Tibial artery (tissue), 4 donors: ENCODE measurements at regions not wholly inside any gene's neighbourhood (a gene's known extent, or its start where the extent isn't known, plus 50 kb on each side); places are given as distances from the start of the nearest gene placed in this dataset.
A peak's percentile ranks its signal among the peaks of the same experiment; 100 is the strongest.

Experiments used
- DNase-seq, 2 donors: peaks; one replicate each; pipeline ENCODE4 v3.0.0-alpha.2; 2019
- H3K27ac ChIP-seq, 2 donors: fragments of 200-600 bp; sonication (generic) in 1 of 2; 1 replicate in 1 of 2; 2 replicates in 1 of 2; pipeline ENCODE4 v1.5.1; 2018 to 2019; ENCODE audit warnings: mild to moderate bottlenecking in 1 of 2
- H3K27me3 ChIP-seq, 2 donors: fragments of 200-600 bp; sonication (generic) in 1 of 2; one replicate each; pipeline versions ENCODE4 v1.5.1 to v1.6.0; 2016 to 2019
- H3K36me3 ChIP-seq, 3 donors: fragments of 200-600 bp; sonication (generic) in 2 of 3; one replicate each; pipeline ENCODE4 v1.5.1; 2016 to 2019; ENCODE audit warnings: mild to moderate bottlenecking in 2 of 3
- H3K4me1 ChIP-seq, 4 donors: fragments of 200-600 bp; sonication (generic) in 2 of 4; 1 replicate in 3 of 4; 2 replicates in 1 of 4; pipeline ENCODE4 v1.5.1; 2016 to 2019
- H3K4me3 ChIP-seq, 2 donors: fragments of 200-600 bp; sonication (generic) in 1 of 2; 1 replicate in 1 of 2; 2 replicates in 1 of 2; pipeline ENCODE4 v1.5.1; 2018 to 2019; ENCODE audit warnings: mild to moderate bottlenecking in 2 of 2
- H3K9me3 ChIP-seq, 3 donors: fragments of 200-600 bp; sonication (generic) in 1 of 3; one replicate each; pipeline ENCODE4 v1.5.1; 2016 to 2019
- CTCF ChIP-seq, 2 experiments: fragments of 200-600 bp in 1 of 2; fragments of 450-650 bp in 1 of 2; IDR thresholded peaks; one replicate each; pipeline ENCODE4 v1.5.1; 2017 to 2019; ENCODE audit warnings: antibody characterized with exemption in 2 of 2, mild to moderate bottlenecking in 1 of 2, moderate library complexity in 1 of 2
- intact Hi-C: fragments of 100-400 bp; cut with DNase I; formaldehyde crosslinking; loops from one replicate; pipeline ENCODE4 v1.15.0; 2023; ENCODE audit warnings: low total_unique reads

GRCh38 chr16:59886021-59886420, 1151.9 kb upstream of the GOT2 start:
- DNase-seq: peak in 1 of 2 donors; percentile 37

DNA sequence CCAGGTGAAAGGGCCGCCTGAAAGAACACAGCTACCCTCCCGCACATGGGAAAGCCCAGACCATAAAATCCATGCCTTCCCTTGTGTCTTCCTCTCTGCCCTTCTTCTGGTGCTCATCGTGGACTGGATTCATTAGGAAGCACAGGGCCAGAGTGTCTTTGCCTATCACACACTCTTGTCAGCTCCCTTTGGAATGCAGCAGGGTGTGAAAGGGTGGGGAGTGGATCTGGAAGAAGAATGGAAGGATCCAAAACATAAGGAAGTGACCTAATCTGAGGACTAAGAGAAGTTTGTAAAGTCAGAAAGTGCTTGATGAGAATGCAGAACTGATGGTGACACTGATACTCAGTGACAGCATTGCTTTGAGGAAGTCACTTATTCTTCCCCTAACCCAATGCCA, 1147.3 kb upstream of the GOT2 start:
- no peaks in the 10 kb centered on the region for H3K27me3 ChIP-seq
- H3K9me3 ChIP-seq: no peaks in the 10 kb centered on the region
- no peak overlapping the region for H3K4me3 ChIP-seq
- no peak for DNase-seq
- no peaks in the 10 kb centered on the region for H3K36me3 ChIP-seq
- no peak for TF ChIP-seq CTCF (IDR thresholded peaks at IDR 0.05)
- intact Hi-C loops: no loop called here
- H3K4me1 ChIP-seq: no peaks in the 10 kb centered on the region
- no peak overlapping the region for H3K27ac ChIP-seq

More at GRCh38 chr16:59886021-59886420, 1151.9 kb upstream of the GOT2 start:
- no peaks in the 10 kb centered on the region for H3K9me3 ChIP-seq
- no peaks in the 10 kb centered on the region for H3K4me1 ChIP-seq
- intact Hi-C loops: no loop called here
- no peak overlapping the region for H3K4me3 ChIP-seq
- H3K27me3 ChIP-seq: no peaks in the 10 kb centered on the region
- no peak for TF ChIP-seq CTCF (IDR thresholded peaks at IDR 0.05)
- H3K27ac ChIP-seq: no peak overlapping the region
- no peaks in the 10 kb centered on the region for H3K36me3 ChIP-seq

DNA sequence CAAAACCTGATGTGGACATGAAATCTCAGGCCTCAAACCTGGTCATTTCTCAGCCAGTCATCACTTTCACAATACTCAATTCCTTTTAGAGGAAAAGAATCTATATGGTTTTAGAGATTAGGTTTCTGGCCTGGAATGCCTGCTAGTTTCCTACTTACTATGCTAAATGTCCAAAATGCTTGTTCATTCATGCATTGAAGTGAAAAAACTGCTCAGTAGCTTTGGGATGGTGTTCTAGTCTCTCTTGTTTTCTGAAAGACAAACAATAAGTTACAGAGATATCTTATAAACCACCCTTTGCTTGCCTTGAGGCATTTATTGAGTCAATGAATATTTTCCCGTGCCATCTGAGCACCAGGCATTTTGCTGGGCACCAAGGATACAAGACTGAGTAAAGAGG, 1146.5 kb upstream of the GOT2 start:
- H3K27me3 ChIP-seq: no peaks in the 10 kb centered on the region
- no peaks in the 10 kb centered on the region for H3K9me3 ChIP-seq
- intact Hi-C loops: no loop called here
- no peak for TF ChIP-seq CTCF (IDR thresholded peaks at IDR 0.05)
- no peaks in the 10 kb centered on the region for H3K36me3 ChIP-seq
- no peak for DNase-seq
- no peak overlapping the region for H3K27ac ChIP-seq
- no peak overlapping the region for H3K4me3 ChIP-seq
- no peaks in the 10 kb centered on the region for H3K4me1 ChIP-seq

- intact Hi-C loops: no loop called here
- no peaks in the 10 kb centered on the region for H3K36me3 ChIP-seq
- H3K4me3 ChIP-seq: no peak overlapping the region
These were observed 1144.9 kb upstream of the GOT2 start for GRCh38 chr16:59878999-59879398.

GRCh38 chr16:59878479-59878878, 1144.4 kb upstream of the GOT2 start:
- Histone ChIP-seq H3K4me3 (no peak overlapping the region), H3K36me3 (no peaks in the 10 kb centered on the region), H3K4me1 (no peaks in the 10 kb centered on the region), H3K27ac (no peak overlapping the region), H3K9me3 (no peaks in the 10 kb centered on the region), H3K27me3 (no peaks in the 10 kb centered on the region)
- intact Hi-C loops: no loop called here
- DNase-seq: no peak
- TF ChIP-seq CTCF (IDR thresholded peaks at IDR 0.05): no peak

More at GRCh38 chr16:59878999-59879398, 1144.9 kb upstream of the GOT2 start:
- no peak overlapping the region for H3K27ac ChIP-seq
- H3K27me3 ChIP-seq: no peaks in the 10 kb centered on the region
- no peaks in the 10 kb centered on the region for H3K4me1 ChIP-seq
- TF ChIP-seq CTCF (IDR thresholded peaks at IDR 0.05): no peak
- no peak for DNase-seq
- H3K9me3 ChIP-seq: no peaks in the 10 kb centered on the region
